SJCRH30 (cell line): ENCODE measurements at regions not wholly inside any gene's neighbourhood (a gene's known extent, or its start where the extent isn't known, plus 50 kb on each side); places are given as distances from the start of the nearest gene placed in this dataset.
A peak's percentile ranks its signal among the peaks of the same experiment; 100 is the strongest.
"Not testable (repeated sequence)": the region's sequence is repeated elsewhere in the genome, so short reads cannot be mapped to it uniquely, and the experiment has no call there.

ENCODE experiments used
- DNase-seq, 2 experiments: peaks; one replicate each; pipeline ENCODE4 v3.0.0-alpha.2; 2015 to 2020
- H3K27ac ChIP-seq: fragments of 250-450 bp; sonication (Bioruptor Pico); 2 replicates; pipeline ENCODE4 v1.5.1; 2020; ENCODE audit warnings: mild to moderate bottlenecking, moderate library complexity
- H3K27me3 ChIP-seq: fragments of 250-450 bp; sonication (Bioruptor Pico); 2 replicates; pipeline ENCODE4 v1.5.1; 2020; ENCODE audit warnings: mild to moderate bottlenecking, moderate library complexity
- H3K36me3 ChIP-seq: fragments of 250-450 bp; sonication (Bioruptor Pico); 2 replicates; pipeline ENCODE4 v1.5.1; 2020; ENCODE audit warnings: mild to moderate bottlenecking, moderate library complexity
- H3K4me1 ChIP-seq: fragments of 250-450 bp; sonication (Bioruptor Pico); 2 replicates; pipeline ENCODE4 v1.5.1; 2020; ENCODE audit warnings: mild to moderate bottlenecking, moderate library complexity
- H3K4me3 ChIP-seq: fragments of 250-450 bp; sonication (Bioruptor Pico); 2 replicates; pipeline ENCODE4 v1.5.1; 2020; ENCODE audit warnings: mild to moderate bottlenecking, moderate library complexity
- H3K9me3 ChIP-seq: fragments of 250-450 bp; sonication (Bioruptor Pico); replicated peaks from 2 replicates; pipeline ENCODE4 v1.5.1; 2020; ENCODE audit warnings: mild to moderate bottlenecking, moderate library complexity

GRCh38 chr12:46903058-46903457, 77.3 kb upstream of the SLC38A4 start:
- Histone ChIP-seq H3K4me1 (no peaks in the 10 kb centered on the region; the same call in 1 of the 2 replicates), H3K36me3 (no peaks in the 10 kb centered on the region), H3K4me3 (no peak overlapping the region), H3K27ac (no peak overlapping the region), H3K9me3 (no peaks in the 10 kb centered on the region), H3K27me3 (no peaks in the 10 kb centered on the region)
- no peak for DNase-seq

- Histone ChIP-seq H3K27me3 (no peaks in the 10 kb centered on the region), H3K4me3 (no peak overlapping the region), H3K36me3 (no peaks in the 10 kb centered on the region), H3K4me1 (no peaks in the 10 kb centered on the region; the same call in 1 of the 2 replicates), H3K9me3 (no peaks in the 10 kb centered on the region; the same call in 1 of the 2 replicates), H3K27ac (no peak overlapping the region)
- DNase-seq, result no peak
These were observed 78.8 kb upstream of the SLC38A4 start for GRCh38 chr12:46904406-46905238.

- not testable (repeated sequence) for H3K4me1 ChIP-seq, H3K9me3 ChIP-seq, H3K4me3 ChIP-seq, H3K27ac ChIP-seq, H3K27me3 ChIP-seq, H3K36me3 ChIP-seq, DNase-seq
These were observed 79.4 kb upstream of the SLC38A4 start for GRCh38 chr12:46905239-46905627.

- Histone ChIP-seq H3K36me3 (no peaks in the 10 kb centered on the region), H3K9me3 (no peaks in the 10 kb centered on the region; the same call in 1 of the 2 replicates), H3K27ac (no peak overlapping the region), H3K4me1 (no peaks in the 10 kb centered on the region; the same call in 1 of the 2 replicates), H3K4me3 (no peak overlapping the region), H3K27me3 (no peaks in the 10 kb centered on the region)
- no peak for DNase-seq
These were observed 82.0 kb upstream of the SLC38A4 start for GRCh38 chr12:46907791-46908190.

- no peaks in the 10 kb centered on the region; the same call in 1 of the 2 replicates for H3K4me1 ChIP-seq
- no peaks in the 10 kb centered on the region for H3K27me3 ChIP-seq
- no peak overlapping the region for H3K4me3 ChIP-seq
- DNase-seq, result peak; percentile 19 to 25
- H3K27ac ChIP-seq, result no peak overlapping the region
- H3K9me3 ChIP-seq, result peaks cover 1% of the 10 kb centered on the region
- no peaks in the 10 kb centered on the region for H3K36me3 ChIP-seq
These were observed 82.6 kb upstream of the SLC38A4 start for GRCh38 chr12:46908236-46908935.

GRCh38 chr12:46908936-46909635, 83.3 kb upstream of the SLC38A4 start:
- peaks cover 5% of the 10 kb centered on the region for H3K9me3 ChIP-seq
- DNase-seq, result no peak
- H3K36me3 ChIP-seq, result no peaks in the 10 kb centered on the region
- no peak overlapping the region for H3K27ac ChIP-seq
- no peaks in the 10 kb centered on the region; the same call in 1 of the 2 replicates for H3K4me1 ChIP-seq
- no peaks in the 10 kb centered on the region for H3K27me3 ChIP-seq
- no peak overlapping the region for H3K4me3 ChIP-seq

GRCh38 chr12:46910830-46911229, 85.0 kb upstream of the SLC38A4 start:
- Histone ChIP-seq H3K9me3 (peaks cover 5% of the 10 kb centered on the region), H3K36me3 (no peaks in the 10 kb centered on the region), H3K4me1 (peaks cover 13% of the 10 kb centered on the region), H3K27me3 (no peaks in the 10 kb centered on the region), H3K27ac (no peak overlapping the region), H3K4me3 (no peak overlapping the region)
- DNase-seq, result no peak

GRCh38 chr12:46914336-46914735, 88.5 kb upstream of the SLC38A4 start:
- H3K4me3 ChIP-seq, result no peak overlapping the region
- H3K27me3 ChIP-seq, result no peaks in the 10 kb centered on the region
- H3K9me3 ChIP-seq, result peaks cover 14% of the 10 kb centered on the region
- H3K4me1 ChIP-seq, result peaks cover 13% of the 10 kb centered on the region
- no peak for DNase-seq
- H3K27ac ChIP-seq, result no peak overlapping the region
- no peaks in the 10 kb centered on the region for H3K36me3 ChIP-seq

GRCh38 chr12:46915082-46915481, 89.3 kb upstream of the SLC38A4 start:
- Histone ChIP-seq H3K4me1 (peaks cover 13% of the 10 kb centered on the region), H3K9me3 (peaks cover 14% of the 10 kb centered on the region; the same call in 1 of the 2 replicates), H3K27me3 (no peaks in the 10 kb centered on the region), H3K27ac (no peak overlapping the region), H3K36me3 (no peaks in the 10 kb centered on the region), H3K4me3 (no peak overlapping the region)
- DNase-seq, result peak; percentile 72 to 85

GRCh38 chr12:46915836-46916235, 90.0 kb upstream of the SLC38A4 start:
- no peak for DNase-seq
- no peak overlapping the region for H3K4me3 ChIP-seq

GRCh38 chr12:46916796-46917419, 91.1 kb upstream of the SLC38A4 start:
- no peaks in the 10 kb centered on the region for H3K27me3 ChIP-seq
- no peak overlapping the region for H3K27ac ChIP-seq
- peaks cover 17% of the 10 kb centered on the region for H3K4me1 ChIP-seq
- no peak for DNase-seq
- peaks cover 14% of the 10 kb centered on the region; the same call in 1 of the 2 replicates for H3K9me3 ChIP-seq
- H3K36me3 ChIP-seq, result no peaks in the 10 kb centered on the region
- H3K4me3 ChIP-seq, result no peak overlapping the region

More at GRCh38 chr12:46915836-46916235, 90.0 kb upstream of the SLC38A4 start:
- Histone ChIP-seq H3K36me3 (no peaks in the 10 kb centered on the region), H3K27ac (no peak overlapping the region), H3K27me3 (no peaks in the 10 kb centered on the region), H3K4me1 (peaks cover 13% of the 10 kb centered on the region), H3K9me3 (peaks cover 14% of the 10 kb centered on the region; the same call in 1 of the 2 replicates)

GRCh38 chr12:46917821-46918220, 92.0 kb upstream of the SLC38A4 start:
- no peaks in the 10 kb centered on the region for H3K27me3 ChIP-seq
- H3K27ac ChIP-seq, result no peak overlapping the region
- H3K9me3 ChIP-seq, result peaks cover 14% of the 10 kb centered on the region; the same call in 1 of the 2 replicates
- no peak overlapping the region for H3K4me3 ChIP-seq
- peaks cover 17% of the 10 kb centered on the region for H3K4me1 ChIP-seq
- DNase-seq, result peak in 1 of 2 experiments; percentile 34
- H3K36me3 ChIP-seq, result no peaks in the 10 kb centered on the region

- no peaks in the 10 kb centered on the region for H3K27me3 ChIP-seq
- DNase-seq, result no peak
- peaks cover 10% of the 10 kb centered on the region; the same call in 1 of the 2 replicates for H3K9me3 ChIP-seq
- H3K4me1 ChIP-seq, result peaks cover 17% of the 10 kb centered on the region
- H3K36me3 ChIP-seq, result no peaks in the 10 kb centered on the region
- H3K4me3 ChIP-seq, result no peak overlapping the region
- H3K27ac ChIP-seq, result no peak overlapping the region
These were observed 92.8 kb upstream of the SLC38A4 start for GRCh38 chr12:46918631-46919030.

GRCh38 chr12:46919666-46920400, 94.0 kb upstream of the SLC38A4 start:
- Histone ChIP-seq H3K27ac (no peak overlapping the region), H3K4me3 (no peak overlapping the region), H3K4me1 (peaks cover 12% of the 10 kb centered on the region), H3K27me3 (no peaks in the 10 kb centered on the region), H3K9me3 (0 out of 2 replicates have a peak, but pooled peaks cover 9% of the 10 kb centered on the region), H3K36me3 (no peaks in the 10 kb centered on the region)
- no peak for DNase-seq
